ENCODE measurements at regions not wholly inside any gene's neighbourhood (a gene's known extent, or its start where the extent isn't known, plus 50 kb on each side); places are given as distances from the start of the nearest gene placed in this dataset.

GRCh38 chr11:133661846-133662245 lies 129.5 kb upstream of the OPCML start:
- H4K20me1 ChIP-seq (ENCODE audit: insufficient read depth, low read length) = no peaks in the 10 kb centered on the region
- no peaks in the 10 kb centered on the region for H3K4me1 ChIP-seq (ENCODE audit: insufficient read depth, low read length)
- no peaks in the 10 kb centered on the region for H3K27me3 ChIP-seq (ENCODE audit: insufficient read depth, low read length, poor library complexity)
- ATAC-seq (ENCODE audit: insufficient read depth, low read depth) (no peak), DNase-seq (no peak)
- no peak overlapping the region for H3K27ac ChIP-seq (ENCODE audit: low read length)
- no peak overlapping the region for H3K9ac ChIP-seq (ENCODE audit: low read depth, low read length)
- no peak overlapping the region for H3K4me3 ChIP-seq (ENCODE audit: low read depth in 1 of 2, low read length in 2 of 2)
- H3K9me3 ChIP-seq (ENCODE audit: insufficient read depth, low read length, severe bottlenecking) = no peaks in the 10 kb centered on the region
- no peak overlapping the region for H3K4me2 ChIP-seq (ENCODE audit: insufficient read depth, low read length)
- no peaks in the 10 kb centered on the region for H3K36me3 ChIP-seq (ENCODE audit: insufficient read depth, low read length)
- H2AFZ ChIP-seq (ENCODE audit: low read depth, low read length) = no peak overlapping the region
- H3K79me2 ChIP-seq (ENCODE audit: insufficient read depth, low read length) = no peaks in the 10 kb centered on the region
- TF ChIP-seq, protein P1, sequence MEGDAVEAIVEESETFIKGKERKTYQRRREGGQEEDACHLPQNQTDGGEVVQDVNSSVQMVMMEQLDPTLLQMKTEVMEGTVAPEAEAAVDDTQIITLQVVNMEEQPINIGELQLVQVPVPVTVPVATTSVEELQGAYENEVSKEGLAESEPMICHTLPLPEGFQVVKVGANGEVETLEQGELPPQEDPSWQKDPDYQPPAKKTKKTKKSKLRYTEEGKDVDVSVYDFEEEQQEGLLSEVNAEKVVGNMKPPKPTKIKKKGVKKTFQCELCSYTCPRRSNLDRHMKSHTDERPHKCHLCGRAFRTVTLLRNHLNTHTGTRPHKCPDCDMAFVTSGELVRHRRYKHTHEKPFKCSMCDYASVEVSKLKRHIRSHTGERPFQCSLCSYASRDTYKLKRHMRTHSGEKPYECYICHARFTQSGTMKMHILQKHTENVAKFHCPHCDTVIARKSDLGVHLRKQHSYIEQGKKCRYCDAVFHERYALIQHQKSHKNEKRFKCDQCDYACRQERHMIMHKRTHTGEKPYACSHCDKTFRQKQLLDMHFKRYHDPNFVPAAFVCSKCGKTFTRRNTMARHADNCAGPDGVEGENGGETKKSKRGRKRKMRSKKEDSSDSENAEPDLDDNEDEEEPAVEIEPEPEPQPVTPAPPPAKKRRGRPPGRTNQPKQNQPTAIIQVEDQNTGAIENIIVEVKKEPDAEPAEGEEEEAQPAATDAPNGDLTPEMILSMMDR (IDR thresholded peaks at IDR 0.05; ENCODE audit: borderline replicate concordance, extremely low read depth, low read length, poor library complexity, severe bottlenecking) = no peak

DNA sequence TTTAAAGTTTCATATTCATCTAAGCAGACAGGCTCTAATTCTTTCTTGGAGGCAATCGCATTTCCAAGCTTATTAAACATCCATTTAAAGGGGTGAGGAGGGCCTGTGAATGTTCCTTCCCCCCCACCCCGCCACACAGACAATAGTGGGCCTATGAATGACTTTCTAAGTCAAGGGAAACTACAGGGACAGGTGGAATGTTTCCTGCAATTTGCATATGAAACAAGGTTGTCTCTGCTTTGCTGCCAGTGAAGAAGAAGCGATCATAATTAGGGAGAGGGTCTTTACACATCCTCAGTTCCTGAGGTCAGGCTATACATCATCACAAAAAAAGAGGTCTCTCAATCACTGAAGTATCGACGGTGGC lies 127.9 kb upstream of the OPCML start:
- Histone ChIP-seq H3K4me3 (ENCODE audit: low read depth in 1 of 2, low read length in 2 of 2) (no peak overlapping the region), H3K4me2 (ENCODE audit: insufficient read depth, low read length) (no peak overlapping the region), H3K27me3 (ENCODE audit: insufficient read depth, low read length, poor library complexity) (no peaks in the 10 kb centered on the region), H3K79me2 (ENCODE audit: insufficient read depth, low read length) (no peaks in the 10 kb centered on the region), H3K27ac (ENCODE audit: low read length) (no peak overlapping the region), H3K9ac (ENCODE audit: low read depth, low read length) (no peak overlapping the region), H4K20me1 (ENCODE audit: insufficient read depth, low read length) (no peaks in the 10 kb centered on the region), H3K36me3 (ENCODE audit: insufficient read depth, low read length) (no peaks in the 10 kb centered on the region), H3K4me1 (ENCODE audit: insufficient read depth, low read length) (no peaks in the 10 kb centered on the region), H2AFZ (ENCODE audit: low read depth, low read length) (no peak overlapping the region), H3K9me3 (ENCODE audit: insufficient read depth, low read length, severe bottlenecking) (no peaks in the 10 kb centered on the region)
- ATAC-seq (ENCODE audit: insufficient read depth, low read depth) (no peak), DNase-seq (no peak)
- TF ChIP-seq EZH2 (IDR thresholded peaks at IDR 0.05; ENCODE audit: borderline replicate concordance, low read depth, low read length, severe bottlenecking) = no peak
- TF ChIP-seq, protein P1 (IDR thresholded peaks at IDR 0.05; ENCODE audit: borderline replicate concordance, extremely low read depth, low read length, poor library complexity, severe bottlenecking) = no peak

GRCh38 chr11:133659538-133660201 lies 127.4 kb upstream of the OPCML start:
- ATAC-seq (ENCODE audit: insufficient read depth, low read depth) (no peak), DNase-seq (no peak)
- Histone ChIP-seq H4K20me1 (ENCODE audit: insufficient read depth, low read length) (no peaks in the 10 kb centered on the region), H3K36me3 (ENCODE audit: insufficient read depth, low read length) (no peaks in the 10 kb centered on the region), H3K27ac (ENCODE audit: low read length) (no peak overlapping the region), H3K79me2 (ENCODE audit: insufficient read depth, low read length) (no peaks in the 10 kb centered on the region), H3K4me1 (ENCODE audit: insufficient read depth, low read length) (no peaks in the 10 kb centered on the region), H3K4me2 (ENCODE audit: insufficient read depth, low read length) (no peak overlapping the region), H3K9ac (ENCODE audit: low read depth, low read length) (no peak overlapping the region), H3K27me3 (ENCODE audit: insufficient read depth, low read length, poor library complexity) (no peaks in the 10 kb centered on the region), H3K9me3 (ENCODE audit: insufficient read depth, low read length, severe bottlenecking) (no peaks in the 10 kb centered on the region), H3K4me3 (ENCODE audit: low read depth in 1 of 2, low read length in 2 of 2) (no peak overlapping the region), H2AFZ (ENCODE audit: low read depth, low read length) (no peak overlapping the region)
- no peak for TF ChIP-seq EZH2 (IDR thresholded peaks at IDR 0.05; ENCODE audit: borderline replicate concordance, low read depth, low read length, severe bottlenecking)
- TF ChIP-seq, protein P1 (IDR thresholded peaks at IDR 0.05; ENCODE audit: borderline replicate concordance, extremely low read depth, low read length, poor library complexity, severe bottlenecking) = no peak

DNA sequence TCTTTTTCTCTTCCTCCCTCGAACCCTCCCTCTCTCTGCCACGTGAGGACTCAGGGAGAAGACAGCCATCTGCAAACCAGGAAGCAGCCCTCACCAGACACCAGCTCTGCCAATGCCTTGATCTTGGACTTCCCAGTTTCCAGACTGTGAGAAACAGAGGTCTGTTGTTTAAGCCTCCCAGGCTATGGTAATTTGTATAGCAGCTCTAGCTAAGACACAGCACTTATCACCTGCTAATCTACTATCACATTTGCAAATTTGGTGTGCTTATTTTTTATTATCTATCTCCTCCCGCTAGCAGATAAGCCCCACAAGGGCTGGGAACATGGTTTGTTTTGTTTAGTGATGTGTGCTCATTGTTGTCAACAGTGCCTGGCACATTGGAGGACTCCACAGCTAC lies 124.8 kb upstream of the OPCML start:
- Histone ChIP-seq H3K79me2 (ENCODE audit: insufficient read depth, low read length) (no peaks in the 10 kb centered on the region), H3K9ac (ENCODE audit: low read depth, low read length) (no peak overlapping the region), H4K20me1 (ENCODE audit: insufficient read depth, low read length) (no peaks in the 10 kb centered on the region), H3K27ac (ENCODE audit: low read length) (no peak overlapping the region), H3K27me3 (ENCODE audit: insufficient read depth, low read length, poor library complexity) (peaks cover 11% of the 10 kb centered on the region), H3K4me2 (ENCODE audit: insufficient read depth, low read length) (no peak overlapping the region), H3K4me3 (ENCODE audit: low read depth in 1 of 2, low read length in 2 of 2) (no peak overlapping the region), H3K36me3 (ENCODE audit: insufficient read depth, low read length) (no peaks in the 10 kb centered on the region), H3K9me3 (ENCODE audit: insufficient read depth, low read length, severe bottlenecking) (no peaks in the 10 kb centered on the region), H3K4me1 (ENCODE audit: insufficient read depth, low read length) (no peaks in the 10 kb centered on the region), H2AFZ (ENCODE audit: low read depth, low read length) (no peak overlapping the region)
- ATAC-seq (ENCODE audit: insufficient read depth, low read depth) (no peak), DNase-seq (no peak)
- TF ChIP-seq, protein P1 (IDR thresholded peaks at IDR 0.05; ENCODE audit: borderline replicate concordance, extremely low read depth, low read length, poor library complexity, severe bottlenecking) = no peak
- TF ChIP-seq EZH2 (IDR thresholded peaks at IDR 0.05; ENCODE audit: borderline replicate concordance, low read depth, low read length, severe bottlenecking) = no peak

All from DND-41 (cell line).